ENCODE measurements at regions not wholly inside any gene's neighbourhood (a gene's known extent, or its start where the extent isn't known, plus 50 kb on each side); places are given as distances from the start of the nearest gene placed in this dataset.

- no peak overlapping the region for H3K4me3 ChIP-seq (ENCODE audit: low read length in 2 of 2)
- H3K36me3 ChIP-seq (ENCODE audit: control insufficient read depth in 2 of 2, insufficient read depth in 2 of 2, low read length in 2 of 2): no peaks in the 10 kb centered on the region
- no peaks in the 10 kb centered on the region for H3K4me1 ChIP-seq (ENCODE audit: control insufficient read depth in 2 of 2, insufficient read depth in 2 of 2, low read length in 2 of 2)
These were observed 99.1 kb downstream of the C7orf25 start for GRCh38 chr7:42812779-42813178.

GRCh38 chr7:42805601-42806000 is 106.3 kb downstream of the C7orf25 start:
- H3K9ac ChIP-seq (ENCODE audit: low read depth in 1 of 2, low read length in 2 of 2): no peak overlapping the region
- H3K4me3 ChIP-seq (ENCODE audit: low read length in 2 of 2): no peak overlapping the region
- no peaks in the 10 kb centered on the region for H3K36me3 ChIP-seq (ENCODE audit: control insufficient read depth in 2 of 2, insufficient read depth in 2 of 2, low read length in 2 of 2)
- H3K27ac ChIP-seq (ENCODE audit: low read depth in 2 of 2, low read length in 2 of 2): no peak overlapping the region
- no peaks in the 10 kb centered on the region for H3K27me3 ChIP-seq (ENCODE audit: control insufficient read depth in 2 of 2, insufficient read depth in 2 of 2, low read length in 2 of 2)
- H3K9me3 ChIP-seq (ENCODE audit: control insufficient read depth in 2 of 2, low read length in 2 of 2): peaks cover 0 to 4% of the 10 kb centered on the region in 2 donors
- no peaks in the 10 kb centered on the region for H3K4me1 ChIP-seq (ENCODE audit: control insufficient read depth in 2 of 2, insufficient read depth in 2 of 2, low read length in 2 of 2)

More at GRCh38 chr7:42812779-42813178, 99.1 kb downstream of the C7orf25 start:
- H3K9me3 ChIP-seq (ENCODE audit: control insufficient read depth in 2 of 2, low read length in 2 of 2): peaks cover 0 to 3% of the 10 kb centered on the region in 2 donors
- no peak overlapping the region for H3K27ac ChIP-seq (ENCODE audit: low read depth in 2 of 2, low read length in 2 of 2)
- no peaks in the 10 kb centered on the region for H3K27me3 ChIP-seq (ENCODE audit: control insufficient read depth in 2 of 2, insufficient read depth in 2 of 2, low read length in 2 of 2)
- no peak overlapping the region for H3K9ac ChIP-seq (ENCODE audit: low read depth in 1 of 2, low read length in 2 of 2)

DNA sequence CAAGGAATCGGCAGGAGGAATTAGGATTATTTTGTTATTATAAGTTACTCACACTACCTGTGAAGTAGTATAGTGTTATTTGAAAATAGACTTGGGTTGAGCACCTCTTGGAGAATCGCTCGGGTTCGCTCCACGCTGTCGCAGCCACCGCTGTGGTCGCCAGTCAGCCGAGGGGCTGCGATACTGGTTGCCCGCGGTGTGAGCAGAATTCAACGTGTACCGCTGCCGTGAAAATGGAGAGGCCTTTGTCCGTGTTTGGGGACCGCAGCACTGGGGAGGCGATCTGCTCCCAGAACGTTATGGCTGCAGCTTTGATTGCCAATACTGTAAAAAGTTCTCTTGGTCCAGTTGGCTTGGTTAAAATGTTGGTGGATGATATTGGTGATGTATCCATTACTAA is 117.2 kb downstream of the C7orf25 start:
- no peaks in the 10 kb centered on the region for H3K9me3 ChIP-seq (ENCODE audit: control insufficient read depth in 2 of 2, low read length in 2 of 2)
- H3K4me1 ChIP-seq (ENCODE audit: control insufficient read depth in 2 of 2, insufficient read depth in 2 of 2, low read length in 2 of 2): no peaks in the 10 kb centered on the region
- no peaks in the 10 kb centered on the region for H3K27me3 ChIP-seq (ENCODE audit: control insufficient read depth in 2 of 2, insufficient read depth in 2 of 2, low read length in 2 of 2)
- no peak overlapping the region for H3K4me3 ChIP-seq (ENCODE audit: low read length in 2 of 2)
- no peak overlapping the region for H3K9ac ChIP-seq (ENCODE audit: low read depth in 1 of 2, low read length in 2 of 2)
- no peaks in the 10 kb centered on the region for H3K36me3 ChIP-seq (ENCODE audit: control insufficient read depth in 2 of 2, insufficient read depth in 2 of 2, low read length in 2 of 2)
- no peak overlapping the region for H3K27ac ChIP-seq (ENCODE audit: low read depth in 2 of 2, low read length in 2 of 2)

- no peaks in the 10 kb centered on the region for H3K36me3 ChIP-seq (ENCODE audit: control insufficient read depth in 2 of 2, insufficient read depth in 2 of 2, low read length in 2 of 2)
- no peak overlapping the region for H3K27ac ChIP-seq (ENCODE audit: low read depth in 2 of 2, low read length in 2 of 2)
- H3K9ac ChIP-seq (ENCODE audit: low read depth in 1 of 2, low read length in 2 of 2): no peak overlapping the region
- H3K4me3 ChIP-seq (ENCODE audit: low read length in 2 of 2): no peak overlapping the region
- H3K27me3 ChIP-seq (ENCODE audit: control insufficient read depth in 2 of 2, insufficient read depth in 2 of 2, low read length in 2 of 2): no peaks in the 10 kb centered on the region
- no peaks in the 10 kb centered on the region for H3K9me3 ChIP-seq (ENCODE audit: control insufficient read depth in 2 of 2, low read length in 2 of 2)
- H3K4me1 ChIP-seq (ENCODE audit: control insufficient read depth in 2 of 2, insufficient read depth in 2 of 2, low read length in 2 of 2): no peaks in the 10 kb centered on the region
These were observed 119.0 kb downstream of the C7orf25 start for GRCh38 chr7:42792841-42793240.

DNA sequence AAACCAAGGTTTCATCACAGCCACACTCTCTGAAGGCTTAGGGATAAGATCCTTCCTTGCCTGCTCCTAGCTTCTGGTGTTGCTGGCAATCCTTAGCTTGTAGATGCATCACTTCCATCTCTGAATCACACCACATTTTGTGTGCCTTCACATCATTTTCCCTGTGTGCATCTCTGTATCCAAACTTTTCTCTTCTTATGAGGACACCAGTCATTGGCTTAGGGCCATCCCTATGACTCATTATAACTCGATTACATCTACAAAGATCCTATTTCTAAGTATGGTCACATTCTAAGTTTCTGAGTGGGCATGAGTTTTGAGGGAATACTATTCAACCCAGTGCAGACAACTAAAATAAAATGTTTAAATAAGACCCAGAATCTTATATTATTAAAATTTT is 121.7 kb downstream of the C7orf25 start:
- H3K4me1 ChIP-seq (ENCODE audit: control insufficient read depth in 2 of 2, insufficient read depth in 2 of 2, low read length in 2 of 2): no peaks in the 10 kb centered on the region
- no peak overlapping the region for H3K9ac ChIP-seq (ENCODE audit: low read depth in 1 of 2, low read length in 2 of 2)
- no peak overlapping the region for H3K27ac ChIP-seq (ENCODE audit: low read depth in 2 of 2, low read length in 2 of 2)
- no peaks in the 10 kb centered on the region for H3K27me3 ChIP-seq (ENCODE audit: control insufficient read depth in 2 of 2, insufficient read depth in 2 of 2, low read length in 2 of 2)
- H3K4me3 ChIP-seq (ENCODE audit: low read length in 2 of 2): no peak overlapping the region
- no peaks in the 10 kb centered on the region for H3K9me3 ChIP-seq (ENCODE audit: control insufficient read depth in 2 of 2, low read length in 2 of 2)
- H3K36me3 ChIP-seq (ENCODE audit: control insufficient read depth in 2 of 2, insufficient read depth in 2 of 2, low read length in 2 of 2): no peaks in the 10 kb centered on the region

GRCh38 chr7:42774436-42774835 is 137.4 kb downstream of the C7orf25 start:
- H3K9ac ChIP-seq (ENCODE audit: low read depth in 1 of 2, low read length in 2 of 2): no peak overlapping the region
- no peaks in the 10 kb centered on the region for H3K27me3 ChIP-seq (ENCODE audit: control insufficient read depth in 2 of 2, insufficient read depth in 2 of 2, low read length in 2 of 2)
- H3K4me1 ChIP-seq (ENCODE audit: control insufficient read depth in 2 of 2, insufficient read depth in 2 of 2, low read length in 2 of 2): no peaks in the 10 kb centered on the region
- H3K36me3 ChIP-seq (ENCODE audit: control insufficient read depth in 2 of 2, insufficient read depth in 2 of 2, low read length in 2 of 2): no peaks in the 10 kb centered on the region
- no peaks in the 10 kb centered on the region for H3K9me3 ChIP-seq (ENCODE audit: control insufficient read depth in 2 of 2, low read length in 2 of 2)
- no peak overlapping the region for H3K4me3 ChIP-seq (ENCODE audit: low read length in 2 of 2)
- H3K27ac ChIP-seq (ENCODE audit: low read depth in 2 of 2, low read length in 2 of 2): no peak overlapping the region

DNA sequence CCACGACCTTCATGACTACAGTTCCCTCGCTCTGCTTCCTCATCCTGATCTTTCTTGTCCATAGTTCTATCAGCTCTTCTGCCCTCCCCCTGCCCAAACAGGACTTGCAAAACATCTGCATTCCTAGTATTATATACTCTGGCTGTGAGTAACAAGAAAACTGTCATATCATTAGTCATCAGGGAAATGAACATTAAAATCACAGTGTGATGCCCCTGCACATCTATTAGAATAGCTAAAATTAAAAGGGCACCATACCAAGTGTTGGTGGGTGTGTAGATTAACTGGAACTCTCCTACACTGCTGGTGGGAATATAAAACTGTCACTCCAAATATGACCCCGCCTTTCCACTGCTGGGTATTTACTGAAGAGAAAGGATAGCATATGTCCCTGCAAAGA is 141.8 kb downstream of the C7orf25 start:
- Histone ChIP-seq H3K4me1 (ENCODE audit: control insufficient read depth in 2 of 2, insufficient read depth in 2 of 2, low read length in 2 of 2) (no peaks in the 10 kb centered on the region), H3K27me3 (ENCODE audit: control insufficient read depth in 2 of 2, insufficient read depth in 2 of 2, low read length in 2 of 2) (no peaks in the 10 kb centered on the region), H3K4me3 (ENCODE audit: low read length in 2 of 2) (no peak overlapping the region), H3K9ac (ENCODE audit: low read depth in 1 of 2, low read length in 2 of 2) (no peak overlapping the region), H3K36me3 (ENCODE audit: control insufficient read depth in 2 of 2, insufficient read depth in 2 of 2, low read length in 2 of 2) (no peaks in the 10 kb centered on the region), H3K9me3 (ENCODE audit: control insufficient read depth in 2 of 2, low read length in 2 of 2) (no peaks in the 10 kb centered on the region), H3K27ac (ENCODE audit: low read depth in 2 of 2, low read length in 2 of 2) (no peak overlapping the region)

GRCh38 chr7:42768045-42768444 is 143.8 kb downstream of the C7orf25 start:
- Histone ChIP-seq H3K9me3 (ENCODE audit: control insufficient read depth in 2 of 2, low read length in 2 of 2) (no peaks in the 10 kb centered on the region), H3K4me3 (ENCODE audit: low read length in 2 of 2) (no peak overlapping the region), H3K27ac (ENCODE audit: low read depth in 2 of 2, low read length in 2 of 2) (no peak overlapping the region), H3K4me1 (ENCODE audit: control insufficient read depth in 2 of 2, insufficient read depth in 2 of 2, low read length in 2 of 2) (no peaks in the 10 kb centered on the region), H3K27me3 (ENCODE audit: control insufficient read depth in 2 of 2, insufficient read depth in 2 of 2, low read length in 2 of 2) (no peaks in the 10 kb centered on the region), H3K36me3 (ENCODE audit: control insufficient read depth in 2 of 2, insufficient read depth in 2 of 2, low read length in 2 of 2) (no peaks in the 10 kb centered on the region), H3K9ac (ENCODE audit: low read depth in 1 of 2, low read length in 2 of 2) (no peak overlapping the region)

DNA sequence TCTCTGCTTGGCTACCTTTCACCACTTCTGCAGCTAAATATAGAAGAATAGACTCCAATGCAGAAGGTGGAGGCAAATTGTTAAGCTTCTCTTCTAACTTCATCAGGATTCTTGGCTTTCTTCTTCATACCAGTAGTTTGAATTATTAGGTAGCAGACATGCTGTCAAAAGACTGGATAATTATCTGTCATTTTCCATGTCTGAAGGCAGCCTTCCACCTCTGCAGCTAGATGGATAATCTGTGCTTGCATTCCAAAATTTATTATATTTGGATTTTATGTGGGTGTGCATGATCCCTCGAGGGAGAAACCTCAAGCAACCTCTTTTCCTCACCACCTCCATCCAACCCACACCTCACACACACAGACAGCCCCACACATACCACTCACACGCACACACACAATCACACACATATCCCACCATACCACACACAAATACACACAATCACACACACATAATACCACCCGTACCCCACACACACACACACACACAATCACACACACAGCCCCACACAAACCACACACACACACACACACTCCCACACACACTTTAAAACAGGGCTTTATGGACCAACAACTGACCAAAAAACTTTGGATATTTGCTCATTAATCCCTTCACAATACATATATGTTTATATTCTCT is 145.0 kb downstream of the C7orf25 start:
- H3K27me3 ChIP-seq (ENCODE audit: control insufficient read depth in 2 of 2, insufficient read depth in 2 of 2, low read length in 2 of 2): no peaks in the 10 kb centered on the region
- no peaks in the 10 kb centered on the region for H3K4me1 ChIP-seq (ENCODE audit: control insufficient read depth in 2 of 2, insufficient read depth in 2 of 2, low read length in 2 of 2)
- no peak overlapping the region for H3K9ac ChIP-seq (ENCODE audit: low read depth in 1 of 2, low read length in 2 of 2)
- no peak overlapping the region for H3K27ac ChIP-seq (ENCODE audit: low read depth in 2 of 2, low read length in 2 of 2)
- H3K36me3 ChIP-seq (ENCODE audit: control insufficient read depth in 2 of 2, insufficient read depth in 2 of 2, low read length in 2 of 2): no peaks in the 10 kb centered on the region
- no peaks in the 10 kb centered on the region for H3K9me3 ChIP-seq (ENCODE audit: control insufficient read depth in 2 of 2, low read length in 2 of 2)
- H3K4me3 ChIP-seq (ENCODE audit: low read length in 2 of 2): no peak overlapping the region

DNA sequence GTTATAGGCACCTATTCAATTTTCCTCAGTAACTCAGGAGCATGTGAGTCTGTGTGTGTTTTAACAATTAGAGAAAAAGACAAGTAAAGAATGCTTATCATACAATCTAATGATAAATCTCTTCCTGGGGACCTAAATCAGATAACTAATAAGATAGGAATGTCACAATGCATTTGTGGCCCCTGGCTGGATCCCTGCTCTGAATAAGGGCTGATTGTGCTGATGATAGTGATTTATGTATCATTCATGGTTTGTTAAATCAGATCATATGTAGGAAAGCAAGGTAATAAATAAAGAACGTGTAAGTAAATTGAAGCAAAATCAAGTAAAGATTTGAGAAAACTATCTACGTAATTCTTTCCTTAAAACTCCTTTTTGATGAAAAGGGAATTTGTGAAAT is 145.9 kb downstream of the C7orf25 start:
- Histone ChIP-seq H3K27ac (ENCODE audit: low read depth in 2 of 2, low read length in 2 of 2) (no peak overlapping the region), H3K9ac (ENCODE audit: low read depth in 1 of 2, low read length in 2 of 2) (no peak overlapping the region), H3K27me3 (ENCODE audit: control insufficient read depth in 2 of 2, insufficient read depth in 2 of 2, low read length in 2 of 2) (no peaks in the 10 kb centered on the region), H3K36me3 (ENCODE audit: control insufficient read depth in 2 of 2, insufficient read depth in 2 of 2, low read length in 2 of 2) (no peaks in the 10 kb centered on the region), H3K4me1 (ENCODE audit: control insufficient read depth in 2 of 2, insufficient read depth in 2 of 2, low read length in 2 of 2) (no peaks in the 10 kb centered on the region), H3K4me3 (ENCODE audit: low read length in 2 of 2) (no peak overlapping the region), H3K9me3 (ENCODE audit: control insufficient read depth in 2 of 2, low read length in 2 of 2) (no peaks in the 10 kb centered on the region)

DNA sequence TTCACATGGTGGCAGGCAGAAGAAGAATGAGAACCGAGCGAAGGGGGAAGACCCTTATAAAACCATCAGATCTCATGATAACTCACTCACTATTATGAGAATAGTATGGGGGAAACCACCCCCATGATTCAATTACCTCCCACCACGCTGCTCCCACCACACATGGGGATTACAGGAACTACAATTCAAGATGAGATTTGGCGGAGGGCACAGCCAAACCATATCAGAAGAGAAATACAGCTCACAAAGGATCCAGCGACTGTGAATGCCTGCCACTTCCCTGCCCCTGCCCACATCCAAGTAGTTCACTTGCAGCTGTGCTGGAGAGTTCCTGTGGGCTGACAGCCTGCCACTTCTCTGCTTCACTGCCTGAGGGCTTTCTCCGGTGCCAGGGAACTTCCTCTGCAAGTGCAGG is 148.7 kb downstream of the C7orf25 start:
- Histone ChIP-seq H3K4me3 (ENCODE audit: low read length in 2 of 2) (no peak overlapping the region), H3K4me1 (ENCODE audit: control insufficient read depth in 2 of 2, insufficient read depth in 2 of 2, low read length in 2 of 2) (no peaks in the 10 kb centered on the region), H3K9ac (ENCODE audit: low read depth in 1 of 2, low read length in 2 of 2) (no peak overlapping the region), H3K36me3 (ENCODE audit: control insufficient read depth in 2 of 2, insufficient read depth in 2 of 2, low read length in 2 of 2) (no peaks in the 10 kb centered on the region), H3K27me3 (ENCODE audit: control insufficient read depth in 2 of 2, insufficient read depth in 2 of 2, low read length in 2 of 2) (no peaks in the 10 kb centered on the region), H3K9me3 (ENCODE audit: control insufficient read depth in 2 of 2, low read length in 2 of 2) (no peaks in the 10 kb centered on the region), H3K27ac (ENCODE audit: low read depth in 2 of 2, low read length in 2 of 2) (no peak overlapping the region)
